ENCODE measurements at regions not wholly inside any gene's neighbourhood (a gene's known extent, or its start where the extent isn't known, plus 50 kb on each side); places are given as distances from the start of the nearest gene placed in this dataset.

GRCh38 chr2:78476619-78477229 lies 548.8 kb upstream of the REG3G start:
- TF ChIP-seq TCF4 (CRISPR knock-in tag; IDR thresholded peaks at IDR 0.05; ENCODE audit: borderline replicate concordance) (no peak), ZFP3 (CRISPR knock-in tag; IDR thresholded peaks at IDR 0.05) (no peak), ZC3H10 (CRISPR knock-in tag; IDR thresholded peaks at IDR 0.05) (no peak), POU6F1 (CRISPR knock-in tag; IDR thresholded peaks at IDR 0.05; ENCODE audit: borderline replicate concordance, low read depth) (no peak), ZNF8 (CRISPR knock-in tag; IDR thresholded peaks at IDR 0.05) (no peak), ZNF70 (CRISPR knock-in tag; IDR thresholded peaks at IDR 0.05) (no peak), PPARA (CRISPR knock-in tag; IDR thresholded peaks at IDR 0.05; ENCODE audit: borderline replicate concordance) (no peak), PATZ1 (CRISPR knock-in tag; IDR thresholded peaks at IDR 0.05; ENCODE audit: borderline replicate concordance) (no peak), CSDC2 (CRISPR knock-in tag; IDR thresholded peaks at IDR 0.05) (no peak), RARB (CRISPR knock-in tag; IDR thresholded peaks at IDR 0.05) (no peak), ZFP30 (CRISPR knock-in tag; IDR thresholded peaks at IDR 0.05) (no peak), CREB5 (CRISPR knock-in tag; IDR thresholded peaks at IDR 0.05; ENCODE audit: low read depth) (no peak), ARNTL (CRISPR knock-in tag; IDR thresholded peaks at IDR 0.05; ENCODE audit: borderline replicate concordance, low read depth) (no peak)

Measured in SK-N-SH treated with all-trans-retinoic acid at 6 μM for 48 hours (cell line).